Hippocampal formation (tissue), 2 donors: ENCODE measurements at regions not wholly inside any gene's neighbourhood (a gene's known extent, or its start where the extent isn't known, plus 50 kb on each side); places are given as distances from the start of the nearest gene placed in this dataset.

Experiments
- DNase-seq, 2 donors: peaks; one replicate each; lab custom pipeline; 2025; lab: John Stamatoyannopoulos, UW

GRCh38 chr1:29845910-29846309 lies 609.6 kb downstream of the PTPRU start:
- no peak for DNase-seq

- DNase-seq, result no peak
Observed at GRCh38 chr1:29842130-29842529, 605.8 kb downstream of the PTPRU start.

- no peak for DNase-seq
Observed at GRCh38 chr1:29839726-29840125, 603.4 kb downstream of the PTPRU start.

GRCh38 chr1:29838738-29839320 lies 602.5 kb downstream of the PTPRU start:
- DNase-seq, result no peak

- no peak for DNase-seq
Observed at GRCh38 chr1:29836651-29837646, 600.6 kb downstream of the PTPRU start.

GRCh38 chr1:29835874-29836273 lies 599.6 kb downstream of the PTPRU start:
- DNase-seq, result no peak

- no peak for DNase-seq
Observed at GRCh38 chr1:29835406-29835805, 599.1 kb downstream of the PTPRU start.

- DNase-seq, result no peak
Observed at GRCh38 chr1:29833581-29833980, 597.3 kb downstream of the PTPRU start.

GRCh38 chr1:29832936-29833335 lies 596.6 kb downstream of the PTPRU start:
- DNase-seq, result no peak

GRCh38 chr1:29832471-29832870 lies 596.1 kb downstream of the PTPRU start:
- DNase-seq, result no peak

- DNase-seq, result no peak
Observed at GRCh38 chr1:29831500-29832117, 595.3 kb downstream of the PTPRU start.

GRCh38 chr1:29830916-29831315 lies 594.6 kb downstream of the PTPRU start:
- no peak for DNase-seq

GRCh38 chr1:29830383-29830782 lies 594.1 kb downstream of the PTPRU start:
- no peak for DNase-seq

- DNase-seq, result no peak
Observed at GRCh38 chr1:29829448-29830344, 593.4 kb downstream of the PTPRU start.

GRCh38 chr1:29828526-29829447 lies 592.5 kb downstream of the PTPRU start:
- no peak for DNase-seq

GRCh38 chr1:29827801-29828525 lies 591.6 kb downstream of the PTPRU start:
- DNase-seq, result no peak

- DNase-seq, result no peak
Observed at GRCh38 chr1:29827237-29827750, 591.0 kb downstream of the PTPRU start.

GRCh38 chr1:29826646-29827045 lies 590.3 kb downstream of the PTPRU start:
- no peak for DNase-seq

GRCh38 chr1:29825941-29826415 lies 589.7 kb downstream of the PTPRU start:
- no peak for DNase-seq
